Neural cell (in vitro differentiated cells): ENCODE measurements at regions not wholly inside any gene's neighbourhood (a gene's known extent, or its start where the extent isn't known, plus 50 kb on each side); places are given as distances from the start of the nearest gene placed in this dataset.

Source experiments
- H2AFZ ChIP-seq: fragments of 200-600, 300-800 bp; sonication (generic), shearing (Covaris generic); 2 replicates; pipeline ENCODE4 v1.6.0; 2014; ENCODE audit warnings: low read depth, mild to moderate bottlenecking, antibody characterized with exemption, low read length, moderate library complexity
- H3F3A ChIP-seq: fragments of 200-600 bp; shearing (Covaris generic); 2 replicates; pipeline ENCODE4 v1.6.1; 2016; ENCODE audit warnings: mild to moderate bottlenecking, moderate library complexity, mixed read lengths, antibody characterized with exemption, low read length; ENCODE audit not compliant: insufficient read depth, poor library complexity, severe bottlenecking
- H3K27ac ChIP-seq: fragments of 200-600, 300-800 bp; sonication (generic), shearing (Covaris generic); 2 replicates; pipeline ENCODE4 v1.5.1; 2014; ENCODE audit warnings: mild to moderate bottlenecking, low read length, moderate library complexity
- H3K27me3 ChIP-seq: fragments of 300-800, 200-600 bp; sonication (generic), shearing (Covaris generic); 2 replicates; pipeline ENCODE4 v1.6.0; 2014; ENCODE audit warnings: mild to moderate bottlenecking, low read depth, low read length, moderate library complexity; ENCODE audit not compliant: insufficient read depth
- H3K36me3 ChIP-seq: fragments of 300-800, 200-600 bp; sonication (generic), shearing (Covaris generic); 2 replicates; pipeline ENCODE4 v1.5.1; 2014; ENCODE audit warnings: mild to moderate bottlenecking, antibody characterized with exemption, low read length, moderate library complexity; ENCODE audit not compliant: insufficient read depth
- H3K4me2 ChIP-seq: fragments of 300-800, 200-600 bp; sonication (generic), shearing (Covaris generic); 2 replicates; pipeline ENCODE4 v1.6.0; 2014; ENCODE audit warnings: mild to moderate bottlenecking, low read length
- H3K4me3 ChIP-seq: fragments of 300-800, 200-600 bp; sonication (generic), shearing (Covaris generic); 2 replicates; pipeline ENCODE4 v1.5.1; 2014; ENCODE audit warnings: mild to moderate bottlenecking, low read length, moderate library complexity
- H3K79me2 ChIP-seq: fragments of 200-600 bp; shearing (Covaris generic); replicated peaks from 2 replicates; pipeline ENCODE4 v1.6.0; 2014; ENCODE audit warnings: mild to moderate bottlenecking, low read length, moderate library complexity; ENCODE audit not compliant: insufficient read depth
- H3K9ac ChIP-seq: fragments of 300-800, 200-600 bp; sonication (generic), shearing (Covaris generic); 2 replicates; pipeline ENCODE4 v1.6.1; 2016; ENCODE audit warnings: mild to moderate bottlenecking, low read length, mixed read lengths
- H3K9me2 ChIP-seq: fragments of 200-600 bp; shearing (Covaris generic); 2 replicates; pipeline ENCODE4 v1.6.1; 2016; ENCODE audit warnings: mild to moderate bottlenecking, low read length, mixed read lengths; ENCODE audit not compliant: insufficient read depth
- H3K9me3 ChIP-seq: fragments of 200-600, 300-800 bp; sonication (generic), shearing (Covaris generic); 2 replicates; pipeline ENCODE4 v1.6.1; 2016; ENCODE audit warnings: mild to moderate bottlenecking, mixed run types, low read length, moderate library complexity, mixed read lengths
- H4K20me1 ChIP-seq: fragments of 200-600 bp; shearing (Covaris generic); 2 replicates; pipeline ENCODE4 v1.6.1; 2016; ENCODE audit warnings: mild to moderate bottlenecking, mixed run types; ENCODE audit not compliant: insufficient read depth
- CTCF ChIP-seq: fragments of 450-650 bp; IDR thresholded peaks from 2 replicates; pipeline ENCODE4 v1.5.1; 2014; ENCODE audit warnings: antibody characterized with exemption, mild to moderate bottlenecking, moderate library complexity; ENCODE audit not compliant: poor library complexity, severe bottlenecking
- EP300 ChIP-seq: fragments of 450-650 bp; conservative IDR thresholded peaks from 2 replicates; pipeline ENCODE4 v1.6.1; 2014; ENCODE audit warnings: antibody characterized with exemption, mild to moderate bottlenecking, moderate library complexity; ENCODE audit not compliant: poor library complexity, severe bottlenecking
- EZH2 ChIP-seq: fragments of 200-600, 300-800 bp; shearing (Covaris generic), sonication (generic); IDR thresholded peaks from 2 replicates; pipeline ENCODE4 v1.6.1; 2014; ENCODE audit warnings: antibody characterized with exemption, low read length, borderline replicate concordance, mild to moderate bottlenecking; ENCODE audit not compliant: insufficient read depth, poor library complexity, severe bottlenecking
- MXI1 ChIP-seq: fragments of 450-650 bp; conservative IDR thresholded peaks from 2 replicates; pipeline ENCODE4 v1.6.1; 2014; ENCODE audit warnings: antibody characterized with exemption, mild to moderate bottlenecking; ENCODE audit not compliant: poor library complexity, severe bottlenecking
- POLR2AphosphoS5 ChIP-seq: IDR thresholded peaks from 2 replicates; pipeline ENCODE4 v1.6.1; 2012
- RAD21 ChIP-seq: fragments of 450-650 bp; conservative IDR thresholded peaks from 2 replicates; pipeline ENCODE4 v1.6.1; 2014; ENCODE audit warnings: antibody characterized with exemption, mild to moderate bottlenecking, moderate library complexity
- REST ChIP-seq: IDR thresholded peaks from 2 replicates; pipeline ENCODE4 v1.6.1; 2012; ENCODE audit warnings: borderline replicate concordance
- SMC3 ChIP-seq: fragments of 450-650 bp; conservative IDR thresholded peaks from 2 replicates; pipeline ENCODE4 v1.6.1; 2014; ENCODE audit warnings: antibody characterized with exemption, mild to moderate bottlenecking, moderate library complexity; ENCODE audit not compliant: poor library complexity
- TAF1 ChIP-seq: IDR thresholded peaks from 2 replicates; pipeline ENCODE4 v1.6.1; 2012; ENCODE audit warnings: low read depth

- Histone ChIP-seq H3K79me2 (no peaks in the 10 kb centered on the region), H3K36me3 (no peaks in the 10 kb centered on the region), H3K4me3 (no peak overlapping the region), H3K4me2 (no peak overlapping the region), H2AFZ (no peak overlapping the region), H3K9ac (no peak overlapping the region), H3K9me3 (no peaks in the 10 kb centered on the region), H3K9me2 (no peaks in the 10 kb centered on the region), H3F3A (no peaks in the 10 kb centered on the region), H3K27ac (no peak overlapping the region), H4K20me1 (no peaks in the 10 kb centered on the region), H3K27me3 (no peaks in the 10 kb centered on the region)
- TF ChIP-seq CTCF (no peak), RAD21 (no peak), REST (no peak), MXI1 (no peak), TAF1 (no peak), SMC3 (no peak), EP300 (no peak), EZH2 (no peak), POLR2AphosphoS5 (no peak)
Observed at GRCh38 chr10:1873661-1874315, 136.5 kb upstream of the ADARB2 start.

GRCh38 chr10:1872151-1872726 lies 134.9 kb upstream of the ADARB2 start:
- Histone ChIP-seq H2AFZ (no peak overlapping the region), H3K4me3 (no peak overlapping the region), H3K27ac (no peak overlapping the region), H3K79me2 (no peaks in the 10 kb centered on the region), H3K4me2 (no peak overlapping the region), H3F3A (no peaks in the 10 kb centered on the region), H3K9me3 (no peaks in the 10 kb centered on the region), H3K9me2 (no peaks in the 10 kb centered on the region), H3K27me3 (no peaks in the 10 kb centered on the region), H3K9ac (no peak overlapping the region), H3K36me3 (no peaks in the 10 kb centered on the region), H4K20me1 (no peaks in the 10 kb centered on the region)
- TF ChIP-seq MXI1 (no peak), SMC3 (no peak), TAF1 (no peak), RAD21 (no peak), EP300 (no peak), POLR2AphosphoS5 (no peak), CTCF (no peak), REST (no peak), EZH2 (no peak)
